ENCODE measurements at regions not wholly inside any gene's neighbourhood (a gene's known extent, or its start where the extent isn't known, plus 50 kb on each side); places are given as distances from the start of the nearest gene placed in this dataset.

DNA sequence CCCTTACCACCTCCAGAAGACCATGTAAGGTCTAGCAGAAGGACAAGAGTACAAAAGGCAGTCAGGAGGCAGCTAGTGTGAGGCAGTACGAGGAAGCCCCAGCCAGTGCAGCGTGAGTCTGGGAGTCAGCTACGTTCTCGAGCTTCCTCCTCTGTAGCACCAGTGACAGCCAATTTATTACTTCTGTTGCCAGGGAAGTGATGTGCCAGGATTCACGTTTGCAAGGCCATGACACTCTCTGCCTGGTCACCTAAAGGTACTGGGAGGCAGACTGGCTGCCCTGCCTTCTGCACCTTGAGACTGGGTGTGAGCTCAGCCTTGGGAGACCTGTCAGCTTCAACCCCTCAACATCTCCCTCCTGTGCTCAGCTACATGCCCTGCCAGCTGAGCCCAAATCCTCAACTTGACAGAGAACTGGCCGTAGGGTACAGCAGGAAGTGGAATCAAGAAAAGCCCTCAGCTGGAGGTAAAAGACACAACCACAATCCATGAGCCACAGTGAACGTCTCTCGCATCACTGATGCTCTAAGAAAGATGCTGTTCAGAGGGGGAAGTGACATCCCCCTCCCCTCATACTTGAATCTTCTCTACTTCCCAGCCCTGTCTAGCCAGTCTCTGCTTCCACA is 182.5 kb upstream of the RGS6 start:
- H3K36me3 ChIP-seq (ENCODE audit: insufficient read depth, low read length), result no peaks in the 10 kb centered on the region
- no peak overlapping the region for H3K9ac ChIP-seq (ENCODE audit: low read length)
- peaks cover 10% of the 10 kb centered on the region for H3K4me1 ChIP-seq (ENCODE audit: insufficient read depth, low read length)
- no peak overlapping the region for H3K27ac ChIP-seq (ENCODE audit: low read depth, low read length)
- no peaks in the 10 kb centered on the region for H3K27me3 ChIP-seq (ENCODE audit: control insufficient read depth in 1 of 2, insufficient read depth in 2 of 2, low read length in 2 of 2)
- no peaks in the 10 kb centered on the region for H3K9me3 ChIP-seq (ENCODE audit: low read length)
- no peak overlapping the region for H3K4me3 ChIP-seq (ENCODE audit: low read depth in 1 of 2, low read length in 2 of 2)

DNA sequence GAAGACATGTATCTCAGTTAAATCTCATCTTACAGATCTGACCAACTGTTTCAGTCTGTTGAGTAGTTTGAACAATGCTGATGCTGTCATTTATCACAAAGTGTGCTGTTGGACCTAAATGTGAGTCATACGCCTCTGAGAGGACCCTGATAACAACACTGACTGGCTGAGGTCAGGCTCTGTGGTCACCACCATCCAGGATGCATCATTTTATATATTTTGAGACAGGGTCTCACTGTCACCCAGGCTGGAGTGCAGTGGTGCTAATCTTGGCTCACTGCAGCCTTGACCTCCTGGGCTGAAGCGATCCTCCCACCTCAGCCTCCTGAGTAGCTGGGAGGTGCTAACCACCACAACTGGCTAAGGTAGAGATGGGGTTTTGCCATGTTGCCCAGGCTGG is 181.0 kb upstream of the RGS6 start:
- no peak overlapping the region for H3K4me3 ChIP-seq (ENCODE audit: low read depth in 1 of 2, low read length in 2 of 2)
- H3K4me1 ChIP-seq (ENCODE audit: insufficient read depth, low read length), result peaks cover 10% of the 10 kb centered on the region
- H3K9ac ChIP-seq (ENCODE audit: low read length), result no peak overlapping the region
- H3K27me3 ChIP-seq (ENCODE audit: control insufficient read depth in 1 of 2, insufficient read depth in 2 of 2, low read length in 2 of 2), result no peaks in the 10 kb centered on the region
- no peaks in the 10 kb centered on the region for H3K9me3 ChIP-seq (ENCODE audit: low read length)
- no peaks in the 10 kb centered on the region for H3K36me3 ChIP-seq (ENCODE audit: insufficient read depth, low read length)
- H3K27ac ChIP-seq (ENCODE audit: low read depth, low read length), result no peak overlapping the region

DNA sequence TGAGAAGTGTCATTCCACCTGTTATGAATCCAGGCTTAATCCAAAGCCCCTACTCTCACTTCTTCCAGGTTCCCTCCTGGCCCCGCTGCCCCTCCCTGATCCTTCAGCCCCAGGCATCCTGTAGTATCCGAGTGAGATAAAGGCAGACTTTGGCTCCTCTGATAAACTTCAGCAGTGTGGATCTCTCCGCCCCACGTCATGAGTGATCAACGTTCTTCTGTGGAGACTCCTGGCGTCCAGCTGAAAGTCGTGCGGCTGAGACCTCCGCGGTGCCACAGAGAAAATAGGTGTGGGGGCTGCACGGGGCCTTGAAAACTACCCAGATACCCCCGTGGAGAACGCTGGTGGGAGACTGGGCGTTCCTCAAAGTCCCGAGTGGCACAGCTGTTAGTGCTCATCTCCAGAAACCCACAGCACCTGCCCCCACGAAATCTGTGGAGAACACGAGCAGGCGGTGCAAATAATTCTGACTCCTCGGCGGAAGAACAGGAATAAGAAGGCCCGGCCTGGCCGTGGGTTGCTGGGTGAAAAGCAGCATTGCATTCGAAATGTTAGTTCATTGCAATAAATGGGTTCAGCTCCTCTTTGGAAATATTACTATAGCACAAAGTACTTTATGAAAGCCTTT is 180.0 kb upstream of the RGS6 start:
- Histone ChIP-seq H3K4me3 (ENCODE audit: low read depth in 1 of 2, low read length in 2 of 2) (no peak overlapping the region), H3K36me3 (ENCODE audit: insufficient read depth, low read length) (no peaks in the 10 kb centered on the region), H3K27ac (ENCODE audit: low read depth, low read length) (no peak overlapping the region), H3K9ac (ENCODE audit: low read length) (no peak overlapping the region), H3K4me1 (ENCODE audit: insufficient read depth, low read length) (peaks cover 10% of the 10 kb centered on the region), H3K9me3 (ENCODE audit: low read length) (no peaks in the 10 kb centered on the region), H3K27me3 (ENCODE audit: control insufficient read depth in 1 of 2, insufficient read depth in 2 of 2, low read length in 2 of 2) (no peaks in the 10 kb centered on the region)

DNA sequence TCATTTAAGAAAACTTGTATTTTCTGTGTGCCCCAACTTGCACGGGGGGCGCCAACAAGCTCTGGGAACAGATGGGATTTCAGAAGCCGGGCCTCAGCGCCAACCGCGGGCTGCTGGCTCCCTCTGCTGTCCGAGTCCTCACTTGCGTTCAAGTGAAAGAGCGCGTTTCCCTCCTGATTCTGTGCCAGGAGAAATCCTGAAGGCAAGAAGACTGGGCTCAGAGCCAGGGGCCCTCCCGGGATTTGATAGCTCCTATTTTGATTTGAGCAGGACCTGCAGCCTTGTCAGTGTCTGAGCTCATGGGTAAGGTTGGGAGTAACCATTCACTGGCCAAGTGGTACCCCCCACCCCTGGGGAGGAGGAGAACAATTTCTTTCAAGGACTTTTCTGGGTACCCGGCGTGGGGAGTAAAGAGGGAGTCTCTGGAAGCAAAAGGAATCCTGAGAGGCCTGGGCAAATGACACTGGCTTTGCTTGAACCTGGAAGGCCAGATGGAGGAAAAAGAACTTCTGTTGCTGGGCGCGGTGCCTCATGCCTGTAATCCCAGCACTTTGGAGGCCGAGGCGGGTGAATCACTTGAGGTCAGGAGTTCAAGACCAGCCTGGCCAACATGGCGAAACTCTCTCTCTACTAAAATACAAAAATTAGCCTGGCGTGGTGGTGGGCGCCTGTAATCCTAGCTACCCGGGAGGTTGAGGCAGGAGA is 179.0 kb upstream of the RGS6 start:
- peak overlapping the region in 1 of 2 donors; percentile 44 for H3K4me3 ChIP-seq (ENCODE audit: low read depth in 1 of 2, low read length in 2 of 2)
- H3K9ac ChIP-seq (ENCODE audit: low read length), result no peak overlapping the region
- H3K27me3 ChIP-seq (ENCODE audit: control insufficient read depth in 1 of 2, insufficient read depth in 2 of 2, low read length in 2 of 2), result no peaks in the 10 kb centered on the region
- peaks cover 10% of the 10 kb centered on the region for H3K4me1 ChIP-seq (ENCODE audit: insufficient read depth, low read length)
- H3K27ac ChIP-seq (ENCODE audit: low read depth, low read length), result no peak overlapping the region
- no peaks in the 10 kb centered on the region for H3K9me3 ChIP-seq (ENCODE audit: low read length)
- H3K36me3 ChIP-seq (ENCODE audit: insufficient read depth, low read length), result no peaks in the 10 kb centered on the region

DNA sequence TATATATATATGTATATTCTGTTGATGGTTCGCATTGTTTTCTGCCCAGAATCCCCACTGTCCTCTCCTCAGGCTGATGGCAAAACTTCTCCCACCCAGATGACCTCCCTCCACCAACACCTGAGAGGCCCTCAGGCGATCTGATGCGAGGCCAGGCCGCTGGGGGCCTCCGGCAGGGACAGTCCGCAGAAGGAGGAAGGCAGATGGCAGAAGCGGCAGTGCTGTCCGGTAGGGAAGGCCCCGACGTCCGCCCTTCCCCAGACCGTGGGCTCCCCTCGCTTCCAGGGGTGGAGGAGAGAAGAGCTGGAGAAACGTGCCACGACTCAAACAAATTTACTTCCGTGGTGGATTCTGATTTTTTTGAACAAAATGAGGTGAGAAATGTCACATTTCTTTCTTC is 178.3 kb upstream of the RGS6 start:
- no peak overlapping the region for H3K4me3 ChIP-seq (ENCODE audit: low read depth in 1 of 2, low read length in 2 of 2)
- peaks cover 10% of the 10 kb centered on the region for H3K4me1 ChIP-seq (ENCODE audit: insufficient read depth, low read length)
- no peaks in the 10 kb centered on the region for H3K27me3 ChIP-seq (ENCODE audit: control insufficient read depth in 1 of 2, insufficient read depth in 2 of 2, low read length in 2 of 2)
- no peaks in the 10 kb centered on the region for H3K36me3 ChIP-seq (ENCODE audit: insufficient read depth, low read length)
- H3K27ac ChIP-seq (ENCODE audit: low read depth, low read length), result no peak overlapping the region
- no peaks in the 10 kb centered on the region for H3K9me3 ChIP-seq (ENCODE audit: low read length)
- H3K9ac ChIP-seq (ENCODE audit: low read length), result no peak overlapping the region

DNA sequence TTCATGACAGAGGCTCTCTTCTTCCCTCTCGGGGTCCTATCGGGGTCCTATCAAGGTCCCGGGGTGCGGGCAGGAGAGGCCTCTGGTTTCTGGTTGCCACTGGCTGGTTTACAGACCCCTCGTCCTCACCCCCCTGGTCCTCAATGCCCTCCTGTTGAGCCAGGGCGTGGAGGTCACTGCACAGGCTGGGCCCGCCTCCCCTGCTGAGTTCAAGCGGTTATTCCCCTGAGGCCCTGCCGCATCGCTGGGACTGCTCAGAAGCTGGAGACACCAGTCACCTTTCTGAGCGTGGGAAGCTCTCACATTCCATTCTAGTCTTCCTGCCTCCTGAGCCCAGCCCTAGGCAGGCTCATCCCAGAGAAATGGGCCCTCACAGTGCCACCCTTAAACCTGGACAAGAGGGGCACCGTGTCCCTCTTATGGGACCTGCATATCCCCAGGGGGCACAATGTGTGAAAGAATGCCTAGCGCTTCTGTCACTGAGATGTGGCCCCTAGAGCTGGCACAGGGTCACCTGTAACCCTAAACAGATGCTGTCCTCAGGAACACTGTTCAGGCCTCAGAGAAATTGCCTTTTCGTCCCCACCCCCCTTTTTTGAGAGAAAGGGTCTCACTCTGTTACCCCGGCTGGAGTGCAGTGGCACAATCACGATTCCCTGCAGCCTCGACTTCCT is 177.7 kb upstream of the RGS6 start:
- no peak overlapping the region for H3K27ac ChIP-seq (ENCODE audit: low read depth, low read length)
- H3K9me3 ChIP-seq (ENCODE audit: low read length), result no peaks in the 10 kb centered on the region
- no peak overlapping the region for H3K9ac ChIP-seq (ENCODE audit: low read length)
- no peaks in the 10 kb centered on the region for H3K36me3 ChIP-seq (ENCODE audit: insufficient read depth, low read length)
- H3K4me1 ChIP-seq (ENCODE audit: insufficient read depth, low read length), result peaks cover 10% of the 10 kb centered on the region
- H3K27me3 ChIP-seq (ENCODE audit: control insufficient read depth in 1 of 2, insufficient read depth in 2 of 2, low read length in 2 of 2), result no peaks in the 10 kb centered on the region
- H3K4me3 ChIP-seq (ENCODE audit: low read depth in 1 of 2, low read length in 2 of 2), result no peak overlapping the region

DNA sequence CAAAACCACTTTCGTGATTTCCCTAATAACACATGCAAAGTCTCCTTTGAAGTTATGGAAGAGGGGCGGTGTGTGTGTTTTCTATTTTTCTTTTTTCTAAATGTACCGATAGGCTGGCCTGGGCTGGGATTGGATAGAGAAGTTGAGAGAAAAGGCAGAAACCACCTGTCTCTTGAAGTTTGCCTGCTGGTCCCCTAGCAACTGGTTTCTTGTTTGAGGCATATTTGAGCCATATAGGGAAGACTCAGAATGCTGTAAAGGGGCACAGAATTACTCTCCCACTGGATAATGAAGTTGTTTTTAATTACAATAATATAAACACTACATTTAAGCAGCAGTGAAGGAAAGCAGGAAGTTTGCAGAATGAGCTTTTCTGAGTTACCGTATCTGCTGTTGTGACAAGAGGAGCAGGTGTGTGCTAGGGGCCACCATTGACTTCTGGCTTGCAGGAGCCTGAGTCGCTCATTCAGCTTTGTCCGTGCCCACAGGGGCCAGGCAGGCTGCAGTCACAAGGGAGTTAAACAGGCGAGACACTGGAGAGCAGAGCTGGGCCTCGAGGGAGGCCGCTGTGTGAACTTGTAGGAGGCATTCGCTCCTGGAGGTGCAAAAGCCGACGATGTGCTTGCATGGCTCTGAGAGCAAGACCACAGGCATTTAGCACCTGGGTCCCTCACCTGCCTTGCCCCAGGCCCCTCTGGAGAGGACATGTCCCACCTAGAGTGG is 173.8 kb upstream of the RGS6 start:
- no peaks in the 10 kb centered on the region for H3K36me3 ChIP-seq (ENCODE audit: insufficient read depth, low read length)
- H3K9me3 ChIP-seq (ENCODE audit: low read length), result no peaks in the 10 kb centered on the region
- peaks cover under 1% of the 10 kb centered on the region for H3K4me1 ChIP-seq (ENCODE audit: insufficient read depth, low read length)
- no peaks in the 10 kb centered on the region for H3K27me3 ChIP-seq (ENCODE audit: control insufficient read depth in 1 of 2, insufficient read depth in 2 of 2, low read length in 2 of 2)
- H3K27ac ChIP-seq (ENCODE audit: low read depth, low read length), result no peak overlapping the region
- H3K9ac ChIP-seq (ENCODE audit: low read length), result no peak overlapping the region
- H3K4me3 ChIP-seq (ENCODE audit: low read depth in 1 of 2, low read length in 2 of 2), result no peak overlapping the region

DNA sequence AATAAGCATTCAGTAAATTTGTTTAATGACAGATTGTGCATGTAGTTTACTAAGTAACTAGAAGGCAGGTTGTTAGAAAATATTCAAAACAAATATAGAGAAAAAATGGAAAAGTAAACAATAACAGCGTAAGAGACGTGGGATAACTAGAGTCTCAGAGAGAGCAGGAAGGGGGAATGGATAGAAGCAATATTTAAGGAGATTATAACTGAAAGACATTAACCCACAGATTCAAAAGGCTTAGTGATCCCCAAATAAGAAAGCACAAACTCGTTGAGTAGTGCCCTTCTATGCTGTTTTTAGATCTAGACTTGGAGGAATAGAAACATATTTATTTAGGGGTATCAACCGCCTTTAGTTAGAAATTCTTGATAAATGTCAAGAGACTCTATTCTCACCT is 169.7 kb upstream of the RGS6 start:
- H3K27me3 ChIP-seq (ENCODE audit: control insufficient read depth in 1 of 2, insufficient read depth in 2 of 2, low read length in 2 of 2), result no peaks in the 10 kb centered on the region
- no peak overlapping the region for H3K9ac ChIP-seq (ENCODE audit: low read length)
- no peaks in the 10 kb centered on the region for H3K9me3 ChIP-seq (ENCODE audit: low read length)
- no peak overlapping the region for H3K27ac ChIP-seq (ENCODE audit: low read depth, low read length)
- H3K4me1 ChIP-seq (ENCODE audit: insufficient read depth, low read length), result peaks cover 5% of the 10 kb centered on the region
- H3K36me3 ChIP-seq (ENCODE audit: insufficient read depth, low read length), result no peaks in the 10 kb centered on the region
- H3K4me3 ChIP-seq (ENCODE audit: low read depth in 1 of 2, low read length in 2 of 2), result no peak overlapping the region

DNA sequence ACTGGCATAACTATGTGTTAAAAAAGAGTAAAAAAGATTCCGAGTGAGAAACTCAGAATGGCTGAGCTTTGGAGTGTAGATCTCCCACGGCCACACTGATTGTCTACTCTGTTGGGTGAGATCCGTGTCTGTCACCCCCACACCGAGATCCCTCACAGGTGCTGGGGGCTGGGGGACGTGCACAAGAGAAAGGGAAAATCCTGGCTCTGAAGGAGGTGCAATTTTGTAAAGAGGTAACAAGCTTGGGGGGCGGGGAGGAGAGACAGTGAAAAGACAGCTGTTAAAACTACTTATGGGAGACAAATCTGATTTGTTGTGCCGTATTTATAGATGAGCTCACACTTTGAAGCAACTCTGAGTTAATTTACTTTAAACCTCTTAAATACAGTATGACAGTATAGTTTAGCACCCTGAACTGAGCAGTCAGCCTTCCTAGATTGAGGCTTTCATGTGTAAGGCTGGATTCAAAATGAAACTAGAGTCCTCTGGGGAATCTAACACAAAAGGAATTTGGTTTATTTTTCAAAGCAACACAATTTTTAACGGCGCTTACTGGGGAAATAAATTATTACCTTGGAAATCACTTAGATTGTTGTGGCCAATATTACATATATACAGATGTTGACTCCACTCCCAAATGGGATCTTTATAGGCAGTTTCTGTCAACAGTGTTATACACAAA is 167.4 kb upstream of the RGS6 start:
- no peak overlapping the region for H3K9ac ChIP-seq (ENCODE audit: low read length)
- H3K27ac ChIP-seq (ENCODE audit: low read depth, low read length), result no peak overlapping the region
- no peaks in the 10 kb centered on the region for H3K9me3 ChIP-seq (ENCODE audit: low read length)
- no peak overlapping the region for H3K4me3 ChIP-seq (ENCODE audit: low read depth in 1 of 2, low read length in 2 of 2)
- no peaks in the 10 kb centered on the region for H3K27me3 ChIP-seq (ENCODE audit: control insufficient read depth in 1 of 2, insufficient read depth in 2 of 2, low read length in 2 of 2)
- peaks cover 5% of the 10 kb centered on the region for H3K4me1 ChIP-seq (ENCODE audit: insufficient read depth, low read length)
- no peaks in the 10 kb centered on the region for H3K36me3 ChIP-seq (ENCODE audit: insufficient read depth, low read length)

DNA sequence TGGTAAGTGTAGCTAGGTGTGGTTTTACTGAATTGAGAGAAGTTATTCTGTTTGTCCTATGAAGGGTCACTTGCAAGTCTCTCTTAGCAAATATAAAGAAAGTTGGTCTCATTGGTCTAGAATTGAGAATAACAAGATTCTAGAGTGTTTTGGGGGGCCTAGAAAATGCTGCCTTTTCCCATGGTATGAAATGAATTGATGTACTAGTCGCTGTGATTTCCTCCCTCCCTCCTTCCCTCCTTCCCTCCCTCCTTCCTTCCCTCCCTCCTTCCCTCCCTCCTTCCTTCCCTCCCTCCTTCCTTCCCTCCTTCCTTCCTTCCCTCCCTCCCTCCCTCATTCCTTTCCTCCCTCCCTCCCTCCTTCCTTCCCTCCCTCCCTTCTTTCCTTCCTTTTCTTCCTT is 166.7 kb upstream of the RGS6 start:
- H3K4me1 ChIP-seq (ENCODE audit: insufficient read depth, low read length), result peaks cover 5% of the 10 kb centered on the region
- no peak overlapping the region for H3K9ac ChIP-seq (ENCODE audit: low read length)

DNA sequence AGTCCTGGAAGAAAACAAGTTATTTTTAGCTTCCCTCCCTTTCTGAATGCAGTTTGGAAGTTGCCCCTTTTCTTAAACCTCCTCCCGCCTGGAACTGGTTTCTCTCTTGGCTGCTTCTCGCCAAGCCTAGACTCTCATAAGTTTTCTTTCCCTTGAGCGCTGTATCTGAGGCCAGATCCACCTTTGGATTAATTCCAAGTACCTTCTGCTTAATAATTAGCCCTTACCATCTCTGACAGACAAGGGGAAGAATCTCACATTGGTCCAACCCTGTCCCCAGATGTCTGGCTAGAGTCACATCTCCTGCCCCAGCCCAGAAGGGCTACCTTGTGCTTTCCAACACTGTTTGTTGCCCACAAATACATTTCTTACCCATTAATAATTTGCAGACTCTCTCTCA is 161.8 kb upstream of the RGS6 start:
- Histone ChIP-seq H3K4me3 (ENCODE audit: low read depth in 1 of 2, low read length in 2 of 2) (no peak overlapping the region), H3K4me1 (ENCODE audit: insufficient read depth, low read length) (no peaks in the 10 kb centered on the region), H3K36me3 (ENCODE audit: insufficient read depth, low read length) (no peaks in the 10 kb centered on the region), H3K27ac (ENCODE audit: low read depth, low read length) (no peak overlapping the region), H3K27me3 (ENCODE audit: control insufficient read depth in 1 of 2, insufficient read depth in 2 of 2, low read length in 2 of 2) (no peaks in the 10 kb centered on the region), H3K9me3 (ENCODE audit: low read length) (peaks cover 5% of the 10 kb centered on the region), H3K9ac (ENCODE audit: low read length) (no peak overlapping the region)

More for the DNA sequence above, 166.7 kb upstream of the RGS6 start:
- Histone ChIP-seq H3K4me3 (ENCODE audit: low read depth in 1 of 2, low read length in 2 of 2) (no peak overlapping the region), H3K9me3 (ENCODE audit: low read length) (no peaks in the 10 kb centered on the region), H3K27ac (ENCODE audit: low read depth, low read length) (no peak overlapping the region), H3K36me3 (ENCODE audit: insufficient read depth, low read length) (no peaks in the 10 kb centered on the region), H3K27me3 (ENCODE audit: control insufficient read depth in 1 of 2, insufficient read depth in 2 of 2, low read length in 2 of 2) (no peaks in the 10 kb centered on the region)

Measured in muscle layer of colon (tissue), 2 donors.